Liver (tissue), 7 donors: ENCODE measurements at regions not wholly inside any gene's neighbourhood (a gene's known extent, or its start where the extent isn't known, plus 50 kb on each side); places are given as distances from the start of the nearest gene placed in this dataset.

Source experiments
- DNase-seq: peaks from one replicate; pipeline ENCODE4 v3.0.0-alpha.2; 2017; ENCODE audit warnings: low spot score
- H3K27ac ChIP-seq, 2 donors: one replicate each; pipeline ENCODE4 v1.7.0; 2013; ENCODE audit warnings: inconsistent platforms in 2 of 2, low read length in 2 of 2, control low read depth in 1 of 2, low read depth in 1 of 2, mild to moderate bottlenecking in 1 of 2
- H3K27me3 ChIP-seq, 4 donors: one replicate each; pipeline versions ENCODE4 v1.6.1 to v1.7.0; 2013; ENCODE audit warnings: low read length in 3 of 4, inconsistent platforms in 1 of 4, mild to moderate bottlenecking in 1 of 4, moderate library complexity in 1 of 4; ENCODE audit not compliant: control insufficient read depth in 4 of 4, insufficient read depth in 4 of 4
- H3K36me3 ChIP-seq, 4 donors: one replicate each; pipeline versions ENCODE4 v1.6.1 to v1.7.0; 2013; ENCODE audit warnings: low read length in 3 of 4, mild to moderate bottlenecking in 3 of 4, low read depth in 1 of 4, moderate library complexity in 1 of 4; ENCODE audit not compliant: control insufficient read depth in 4 of 4, insufficient read depth in 3 of 4
- H3K4me1 ChIP-seq, 4 donors: one replicate each; pipeline versions ENCODE4 v1.6.1 to v1.7.0; 2013; ENCODE audit warnings: low read length in 3 of 4, mild to moderate bottlenecking in 3 of 4, moderate library complexity in 1 of 4; ENCODE audit not compliant: control insufficient read depth in 4 of 4, insufficient read depth in 4 of 4
- H3K4me3 ChIP-seq, 3 donors: one replicate each; pipeline versions ENCODE4 v1.6.1 to v1.7.0; 2013; ENCODE audit warnings: low read length in 3 of 3, control low read depth in 1 of 3, low read depth in 1 of 3, mild to moderate bottlenecking in 1 of 3
- H3K9ac ChIP-seq, 2 donors: one replicate each; pipeline ENCODE4 v1.7.0; 2013; ENCODE audit warnings: low read length in 2 of 2, mild to moderate bottlenecking in 2 of 2, moderate library complexity in 2 of 2, control low read depth in 1 of 2, low read depth in 1 of 2
- H3K9me3 ChIP-seq, 4 donors: one replicate each; pipeline versions ENCODE4 v1.6.1 to v1.7.0; 2013; ENCODE audit warnings: low read length in 3 of 4; ENCODE audit not compliant: control insufficient read depth in 4 of 4
- EGR1 ChIP-seq, 2 donors: IDR thresholded peaks; 2 replicates each; pipeline ENCODE4 v1.6.1; 2016 to 2018; ENCODE audit warnings: antibody characterized with exemption in 2 of 2, low read depth in 2 of 2
- FOXA1 ChIP-seq: IDR thresholded peaks from 2 replicates; pipeline ENCODE4 v1.6.1; 2016; ENCODE audit warnings: antibody characterized with exemption
- FOXA2 ChIP-seq: IDR thresholded peaks from 2 replicates; pipeline ENCODE4 v1.6.1; 2016; ENCODE audit warnings: antibody characterized with exemption
- GABPA ChIP-seq, 2 donors: IDR thresholded peaks in 1 of 2; conservative IDR thresholded peaks in 1 of 2; 2 replicates each; pipeline ENCODE4 v1.6.1; 2016; ENCODE audit warnings: antibody characterized with exemption in 2 of 2, mild to moderate bottlenecking in 1 of 2, moderate library complexity in 1 of 2
- HNF4A ChIP-seq, 2 donors: conservative IDR thresholded peaks; 2 replicates each; pipeline ENCODE4 v1.6.1; 2016; ENCODE audit warnings: antibody characterized with exemption in 2 of 2, mild to moderate bottlenecking in 2 of 2
- HNF4G ChIP-seq: IDR thresholded peaks from 2 replicates; pipeline ENCODE4 v1.6.1; 2016; ENCODE audit warnings: antibody characterized with exemption
- JUND ChIP-seq, 2 donors: IDR thresholded peaks; 2 replicates each; pipeline ENCODE4 v1.6.1; 2016; ENCODE audit warnings: antibody characterized with exemption in 2 of 2
- NR2F2 ChIP-seq: IDR thresholded peaks from 2 replicates; pipeline ENCODE4 v1.6.1; 2016; ENCODE audit warnings: antibody characterized with exemption
- RXRA ChIP-seq, 2 donors: IDR thresholded peaks; 2 replicates each; pipeline ENCODE4 v1.6.1; 2017 to 2018; ENCODE audit warnings: antibody characterized with exemption in 2 of 2, mild to moderate bottlenecking in 1 of 2
- SP1 ChIP-seq: IDR thresholded peaks from 2 replicates; pipeline ENCODE4 v1.6.1; 2018; ENCODE audit warnings: antibody characterized with exemption, mild to moderate bottlenecking
- TAF1 ChIP-seq: conservative IDR thresholded peaks from 2 replicates; pipeline ENCODE4 v1.6.1; 2016; ENCODE audit warnings: antibody characterized with exemption, mild to moderate bottlenecking
- YY1 ChIP-seq: IDR thresholded peaks from 2 replicates; pipeline ENCODE4 v1.6.1; 2016; ENCODE audit warnings: antibody characterized with exemption, mild to moderate bottlenecking
- WGBS: extraction: QIAGEN DNeasy Blood & Tissue Kit; methylation state at CpG from one replicate; pipeline ENCODE4 v1.1.7; 2013; 5-methylcytosine and 5-hydroxymethylcytosine counted together
- TF ChIP-seq, protein P1 (sequence below): IDR thresholded peaks from 2 replicates; pipeline ENCODE4 v1.6.1; 2016; ENCODE audit warnings: antibody characterized with exemption
- TF ChIP-seq, protein P2 (sequence below): IDR thresholded peaks from 2 replicates; pipeline ENCODE4 v1.6.1; 2016; ENCODE audit warnings: antibody characterized with exemption, mild to moderate bottlenecking
- TF ChIP-seq, protein P3 (sequence below): IDR thresholded peaks from 2 replicates; pipeline ENCODE4 v1.6.1; 2016; ENCODE audit warnings: antibody characterized with exemption
- donor health status: healthy.
- donor health status: healthy.
- donor health status: healthy.
- donor health status: healthy.

DNA sequence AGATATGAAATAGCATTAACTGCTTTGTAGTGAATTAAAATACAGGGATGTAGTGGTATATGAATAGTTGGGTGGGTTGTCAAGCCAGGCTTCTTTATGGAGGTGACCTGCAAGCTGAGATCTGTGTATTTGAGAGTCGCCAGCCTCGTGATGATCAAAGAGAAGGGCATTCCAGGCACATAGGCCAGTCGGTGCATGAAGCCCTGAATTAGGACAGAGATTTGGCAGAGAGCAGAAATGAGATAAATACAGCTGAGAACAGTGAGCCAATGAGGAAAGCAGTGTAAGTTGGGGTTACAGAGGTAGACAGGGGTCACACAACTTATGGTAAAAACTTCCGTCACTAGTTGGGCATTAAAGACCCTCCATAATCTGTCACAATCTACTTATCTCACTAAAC lies 641.9 kb downstream of the OTOL1 start:
- Histone ChIP-seq H3K36me3 (no peaks in the 10 kb centered on the region), H3K4me3 (no peak overlapping the region), H3K9me3 (no peaks in the 10 kb centered on the region), H3K27me3 (no peaks in the 10 kb centered on the region), H3K4me1 (no peaks in the 10 kb centered on the region), H3K27ac (no peak overlapping the region), H3K9ac (no peak overlapping the region)
- no peak for DNase-seq
- WGBS, result 63% methylated on average over 4 of the region's 4 CpGs
- TF ChIP-seq JUND (IDR thresholded peaks at IDR 0.05), result no peak
- TF ChIP-seq FOXA1, result no peak
- no peak for TF ChIP-seq EGR1 (IDR thresholded peaks at IDR 0.05; ENCODE audit: low read depth in 2 of 2)
- TF ChIP-seq, protein P1, sequence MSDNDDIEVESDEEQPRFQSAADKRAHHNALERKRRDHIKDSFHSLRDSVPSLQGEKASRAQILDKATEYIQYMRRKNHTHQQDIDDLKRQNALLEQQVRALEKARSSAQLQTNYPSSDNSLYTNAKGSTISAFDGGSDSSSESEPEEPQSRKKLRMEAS, result no peak
- no peak for TF ChIP-seq YY1
- TF ChIP-seq, protein P2, sequence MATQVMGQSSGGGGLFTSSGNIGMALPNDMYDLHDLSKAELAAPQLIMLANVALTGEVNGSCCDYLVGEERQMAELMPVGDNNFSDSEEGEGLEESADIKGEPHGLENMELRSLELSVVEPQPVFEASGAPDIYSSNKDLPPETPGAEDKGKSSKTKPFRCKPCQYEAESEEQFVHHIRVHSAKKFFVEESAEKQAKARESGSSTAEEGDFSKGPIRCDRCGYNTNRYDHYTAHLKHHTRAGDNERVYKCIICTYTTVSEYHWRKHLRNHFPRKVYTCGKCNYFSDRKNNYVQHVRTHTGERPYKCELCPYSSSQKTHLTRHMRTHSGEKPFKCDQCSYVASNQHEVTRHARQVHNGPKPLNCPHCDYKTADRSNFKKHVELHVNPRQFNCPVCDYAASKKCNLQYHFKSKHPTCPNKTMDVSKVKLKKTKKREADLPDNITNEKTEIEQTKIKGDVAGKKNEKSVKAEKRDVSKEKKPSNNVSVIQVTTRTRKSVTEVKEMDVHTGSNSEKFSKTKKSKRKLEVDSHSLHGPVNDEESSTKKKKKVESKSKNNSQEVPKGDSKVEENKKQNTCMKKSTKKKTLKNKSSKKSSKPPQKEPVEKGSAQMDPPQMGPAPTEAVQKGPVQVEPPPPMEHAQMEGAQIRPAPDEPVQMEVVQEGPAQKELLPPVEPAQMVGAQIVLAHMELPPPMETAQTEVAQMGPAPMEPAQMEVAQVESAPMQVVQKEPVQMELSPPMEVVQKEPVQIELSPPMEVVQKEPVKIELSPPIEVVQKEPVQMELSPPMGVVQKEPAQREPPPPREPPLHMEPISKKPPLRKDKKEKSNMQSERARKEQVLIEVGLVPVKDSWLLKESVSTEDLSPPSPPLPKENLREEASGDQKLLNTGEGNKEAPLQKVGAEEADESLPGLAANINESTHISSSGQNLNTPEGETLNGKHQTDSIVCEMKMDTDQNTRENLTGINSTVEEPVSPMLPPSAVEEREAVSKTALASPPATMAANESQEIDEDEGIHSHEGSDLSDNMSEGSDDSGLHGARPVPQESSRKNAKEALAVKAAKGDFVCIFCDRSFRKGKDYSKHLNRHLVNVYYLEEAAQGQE, result no peak
- TF ChIP-seq NR2F2, result no peak
- TF ChIP-seq GABPA (IDR thresholded peaks at IDR 0.05 in 1 of 2, conservative IDR thresholded peaks at IDR 0.05 in 1 of 2), result no peak

DNA sequence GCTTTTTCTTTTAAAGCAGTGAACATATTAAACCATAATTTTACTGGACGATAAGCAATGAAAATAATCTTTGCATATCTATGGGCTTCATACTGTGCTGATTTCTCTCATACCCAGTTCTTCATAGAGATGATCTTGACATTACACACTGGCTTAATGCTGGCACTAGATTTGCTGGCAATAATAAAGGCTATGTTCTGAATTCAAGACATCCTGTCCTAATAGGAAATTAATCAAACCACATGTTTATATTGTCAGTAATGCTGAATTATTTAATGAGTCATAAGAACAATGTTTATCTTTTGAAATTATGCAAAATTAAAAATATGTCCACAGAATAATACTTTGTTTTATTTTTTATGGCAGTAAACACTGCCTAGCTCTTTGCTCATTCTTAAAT lies 643.2 kb downstream of the OTOL1 start:
- WGBS, result 48% methylated on average over 1 of the region's 1 CpG
- H3K9me3 ChIP-seq, result no peaks in the 10 kb centered on the region
- H3K4me3 ChIP-seq, result no peak overlapping the region
- H3K27me3 ChIP-seq, result no peaks in the 10 kb centered on the region
- no peaks in the 10 kb centered on the region for H3K36me3 ChIP-seq
- H3K4me1 ChIP-seq, result no peaks in the 10 kb centered on the region
- H3K9ac ChIP-seq, result no peak overlapping the region
- no peak for DNase-seq
- TF ChIP-seq HNF4G (no peak), TAF1 (no peak), SP1 (no peak), NR2F2 (no peak), FOXA2 (no peak), RXRA (IDR thresholded peaks at IDR 0.05) (no peak), YY1 (no peak), EGR1 (IDR thresholded peaks at IDR 0.05; ENCODE audit: low read depth in 2 of 2) (no peak), GABPA (IDR thresholded peaks at IDR 0.05 in 1 of 2, conservative IDR thresholded peaks at IDR 0.05 in 1 of 2) (no peak), HNF4A (conservative IDR thresholded peaks at IDR 0.05) (no peak)
- TF ChIP-seq, protein P3, sequence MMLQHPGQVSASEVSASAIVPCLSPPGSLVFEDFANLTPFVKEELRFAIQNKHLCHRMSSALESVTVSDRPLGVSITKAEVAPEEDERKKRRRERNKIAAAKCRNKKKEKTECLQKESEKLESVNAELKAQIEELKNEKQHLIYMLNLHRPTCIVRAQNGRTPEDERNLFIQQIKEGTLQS, result no peak
- TF ChIP-seq, protein P1, result no peak
- TF ChIP-seq, protein P2, result no peak
- H3K27ac ChIP-seq, result no peak overlapping the region
